PFSK-1 (cell line): ENCODE measurements at regions not wholly inside any gene's neighbourhood (a gene's known extent, or its start where the extent isn't known, plus 50 kb on each side); places are given as distances from the start of the nearest gene placed in this dataset.

Experiments
- FOXP2 ChIP-seq: optimal IDR thresholded peaks from 2 replicates; pipeline ENCODE3; 2011; ENCODE audit warnings: borderline replicate concordance, control low read depth, inconsistent platforms; ENCODE audit not compliant: insufficient read depth; ENCODE audit errors: extremely low read length, extremely low read depth
- POLR2AphosphoS5 ChIP-seq: IDR thresholded peaks from 2 replicates; pipeline ENCODE4 v1.6.1; 2012; ENCODE audit warnings: low read depth, mild to moderate bottlenecking, control low read depth, low read length, moderate library complexity
- REST ChIP-seq, 2 experiments: IDR thresholded peaks; 2 replicates each; pipeline versions ENCODE4 v1.6.1 to v1.8.0; 2011 to 2012; ENCODE audit warnings: low read depth in 2 of 2, low read length in 2 of 2, control low read depth in 1 of 2, inconsistent platforms in 1 of 2, mild to moderate bottlenecking in 1 of 2, moderate library complexity in 1 of 2; ENCODE audit not compliant: insufficient read depth in 1 of 2
- SIN3A ChIP-seq: IDR thresholded peaks from 2 replicates; pipeline ENCODE4 v1.6.1; 2012; ENCODE audit warnings: mild to moderate bottlenecking, low read length, moderate library complexity, borderline replicate concordance; ENCODE audit not compliant: insufficient read depth
- TAF1 ChIP-seq: IDR thresholded peaks from 2 replicates; pipeline ENCODE4 v1.6.1; 2012; ENCODE audit warnings: low read length, control low read depth, borderline replicate concordance; ENCODE audit not compliant: insufficient read depth

GRCh38 chr5:110008131-110008530 lies 318.4 kb downstream of the MAN2A1 start:
- no peak for TF ChIP-seq POLR2AphosphoS5
- no peak for TF ChIP-seq FOXP2
- no peak for TF ChIP-seq SIN3A
- TF ChIP-seq TAF1 = no peak
- TF ChIP-seq REST (IDR thresholded peaks at IDR 0.05; ENCODE audit: insufficient read depth in 1 of 2, low read depth in 2 of 2, low read length in 2 of 2) = no peak

- TF ChIP-seq POLR2AphosphoS5 (no peak), FOXP2 (no peak), TAF1 (no peak)
Observed at GRCh38 chr5:110012145-110012544, 322.4 kb downstream of the MAN2A1 start.

GRCh38 chr5:110013017-110013416 lies 323.3 kb downstream of the MAN2A1 start:
- TF ChIP-seq FOXP2 = no peak
- no peak for TF ChIP-seq SIN3A
- no peak for TF ChIP-seq TAF1
- TF ChIP-seq REST (IDR thresholded peaks at IDR 0.05; ENCODE audit: insufficient read depth in 1 of 2, low read depth in 2 of 2, low read length in 2 of 2) = no peak
- no peak for TF ChIP-seq POLR2AphosphoS5

GRCh38 chr5:110017854-110018253 lies 328.1 kb downstream of the MAN2A1 start:
- TF ChIP-seq SIN3A (no peak), POLR2AphosphoS5 (no peak), REST (IDR thresholded peaks at IDR 0.05; ENCODE audit: insufficient read depth in 1 of 2, low read depth in 2 of 2, low read length in 2 of 2) (no peak), FOXP2 (no peak)

- TF ChIP-seq FOXP2 (no peak), POLR2AphosphoS5 (no peak), SIN3A (no peak), TAF1 (no peak), REST (IDR thresholded peaks at IDR 0.05; ENCODE audit: insufficient read depth in 1 of 2, low read depth in 2 of 2, low read length in 2 of 2) (no peak)
Observed at GRCh38 chr5:110018509-110018908, 328.8 kb downstream of the MAN2A1 start.

- TF ChIP-seq FOXP2 = no peak
- TF ChIP-seq SIN3A = no peak
- TF ChIP-seq REST (IDR thresholded peaks at IDR 0.05; ENCODE audit: insufficient read depth in 1 of 2, low read depth in 2 of 2, low read length in 2 of 2) = no peak
Observed at GRCh38 chr5:110019119-110019518, 329.4 kb downstream of the MAN2A1 start.
